NCI-H1436 (cell line): ENCODE measurements at regions not wholly inside any gene's neighbourhood (a gene's known extent, or its start where the extent isn't known, plus 50 kb on each side); places are given as distances from the start of the nearest gene placed in this dataset.
A peak's percentile ranks its signal among the peaks of the same experiment; 100 is the strongest.
"Not testable (repeated sequence)": the region's sequence is repeated elsewhere in the genome, so short reads cannot be mapped to it uniquely, and the experiment has no call there.

Experiments
- DNase-seq: peaks from one replicate; lab custom pipeline; 2025; lab: John Stamatoyannopoulos, UW

- DNase-seq, result no peak
These were observed 86.4 kb upstream of the TMEM45B start for GRCh38 chr11:129729216-129729615.

DNA sequence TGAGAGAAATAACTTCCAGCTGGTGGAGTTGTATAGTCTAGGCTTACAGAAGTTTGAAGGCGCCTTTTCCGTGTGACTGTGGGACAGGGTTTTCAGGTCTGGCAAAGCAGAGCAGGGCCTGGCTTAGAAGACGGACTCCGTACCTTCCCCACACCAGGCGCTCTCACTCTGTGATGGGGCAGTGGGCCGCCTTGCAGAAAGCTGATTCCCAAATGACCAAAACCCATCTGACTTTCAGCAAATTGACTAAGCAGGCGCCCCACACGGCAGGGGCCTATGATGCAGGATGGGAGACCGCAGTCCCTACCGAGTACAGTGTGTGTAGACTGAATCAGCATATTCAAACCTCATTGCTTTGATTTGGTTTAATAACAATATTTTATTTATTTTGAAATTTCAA lies 85.8 kb upstream of the TMEM45B start:
- DNase-seq, result no peak

DNA sequence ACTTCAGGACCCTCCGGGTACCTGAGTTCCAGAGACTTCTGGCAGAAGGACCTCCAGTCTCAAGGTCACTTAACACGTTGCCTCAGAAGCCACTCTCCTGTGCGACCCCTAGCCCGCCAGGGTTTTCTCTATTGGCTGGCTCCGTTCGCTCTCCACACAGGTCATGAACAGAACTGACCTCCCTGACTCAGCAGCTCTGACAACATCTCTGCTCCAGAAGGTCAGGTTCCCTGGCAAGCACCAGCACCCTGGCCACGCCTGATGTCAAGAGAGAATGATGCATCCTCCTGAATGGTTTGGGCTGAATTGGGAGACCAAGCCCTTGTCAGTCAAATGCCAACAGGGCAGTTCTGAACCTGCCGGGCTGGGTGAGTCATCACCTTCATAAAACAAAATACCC lies 84.3 kb upstream of the TMEM45B start:
- DNase-seq, result no peak

DNA sequence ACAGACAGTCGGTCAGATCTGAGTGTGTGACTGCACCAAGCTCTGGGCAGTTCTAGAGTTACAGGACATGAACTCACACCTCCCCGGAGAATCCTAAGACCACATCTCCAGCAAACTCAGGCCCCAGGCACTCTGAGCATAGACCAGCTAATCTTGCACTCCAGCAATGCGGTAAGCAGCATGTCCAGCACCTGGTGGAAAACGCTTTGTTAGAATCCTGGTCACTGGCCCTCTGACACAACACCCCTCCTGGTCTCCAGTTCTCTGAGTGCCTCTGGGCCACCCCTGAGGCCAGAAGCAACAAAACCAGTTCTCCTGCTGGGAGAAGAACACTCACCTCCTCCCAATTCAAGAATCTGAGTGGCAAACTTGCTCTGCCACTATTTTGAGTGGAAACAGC lies 82.7 kb upstream of the TMEM45B start:
- no peak for DNase-seq

DNA sequence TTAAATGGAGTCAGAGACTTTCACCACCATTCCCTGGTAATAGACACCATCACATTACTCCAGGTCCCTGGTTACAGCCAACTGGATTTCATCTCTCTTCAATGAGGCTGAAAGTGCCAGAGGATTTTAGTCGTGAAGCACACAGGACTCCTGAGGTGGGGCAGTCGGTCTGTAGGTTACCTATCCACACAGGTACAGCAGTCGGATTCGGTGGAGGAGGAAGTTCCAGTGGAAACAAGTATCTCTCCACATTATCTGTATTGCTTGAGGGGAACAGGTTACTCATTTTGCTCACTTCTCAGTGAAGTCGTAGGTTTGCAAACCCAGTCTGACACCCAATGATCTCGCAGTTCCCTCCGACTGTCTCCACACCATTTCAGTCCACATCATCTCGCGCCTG lies 82.3 kb upstream of the TMEM45B start:
- no peak for DNase-seq

DNA sequence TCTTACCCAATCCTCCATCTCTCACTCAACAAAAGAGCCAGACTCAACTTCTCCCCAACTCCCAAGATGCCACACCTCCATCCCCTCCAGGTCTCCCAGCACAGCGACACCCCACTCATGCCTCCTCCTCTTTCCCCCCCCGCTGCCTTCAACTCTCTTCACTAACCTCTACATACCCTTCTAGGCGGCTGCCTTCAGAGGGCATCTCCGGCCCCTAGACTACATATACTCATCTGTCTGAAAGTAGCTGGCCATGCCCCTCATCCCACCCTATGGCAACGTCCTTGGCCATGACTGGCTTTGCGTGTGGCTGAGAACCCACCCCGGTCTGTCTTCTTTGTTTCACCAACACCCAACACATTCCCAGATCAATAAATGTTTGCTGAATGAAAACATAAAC lies 81.7 kb upstream of the TMEM45B start:
- no peak for DNase-seq

DNA sequence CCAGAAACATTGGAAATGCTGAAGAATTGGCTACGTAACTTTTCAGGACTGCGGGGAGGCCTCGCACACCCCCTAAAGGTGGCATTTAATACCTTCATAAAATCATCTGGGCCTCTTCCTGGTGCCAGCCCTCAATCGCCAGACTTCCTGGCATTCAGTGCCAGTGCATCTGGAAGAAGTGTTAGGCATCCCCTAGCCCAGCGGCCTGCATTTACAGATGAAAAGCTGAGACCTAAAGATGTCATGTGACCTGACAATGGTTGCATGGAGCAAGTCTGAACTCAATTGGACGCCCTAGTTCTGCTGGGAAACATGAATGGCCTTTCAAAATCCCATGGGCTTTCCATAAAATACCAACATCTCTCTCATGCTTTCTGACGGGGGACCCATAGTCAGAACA lies 81.0 kb upstream of the TMEM45B start:
- no peak for DNase-seq

GRCh38 chr11:129737831-129738230 lies 77.8 kb upstream of the TMEM45B start:
- DNase-seq, result no peak

DNA sequence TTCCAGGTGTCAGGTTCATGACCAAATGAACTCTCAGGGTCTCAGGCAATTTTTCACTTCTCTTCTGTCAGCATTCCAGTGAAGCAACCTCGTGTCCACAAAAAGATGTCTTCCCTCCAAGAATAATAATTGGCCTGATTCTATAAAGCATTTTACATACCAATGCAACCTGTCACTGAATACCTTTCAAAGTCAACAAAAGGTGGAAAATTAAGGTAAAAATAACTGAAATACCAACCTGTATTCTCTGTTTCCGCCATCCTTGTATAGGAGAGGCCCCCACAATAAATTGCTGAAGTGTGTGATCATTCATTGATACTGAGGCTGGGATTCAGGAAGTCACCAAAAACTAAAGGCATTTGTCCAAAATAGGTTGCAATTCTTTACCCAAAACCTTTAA lies 77.4 kb upstream of the TMEM45B start:
- no peak for DNase-seq

DNA sequence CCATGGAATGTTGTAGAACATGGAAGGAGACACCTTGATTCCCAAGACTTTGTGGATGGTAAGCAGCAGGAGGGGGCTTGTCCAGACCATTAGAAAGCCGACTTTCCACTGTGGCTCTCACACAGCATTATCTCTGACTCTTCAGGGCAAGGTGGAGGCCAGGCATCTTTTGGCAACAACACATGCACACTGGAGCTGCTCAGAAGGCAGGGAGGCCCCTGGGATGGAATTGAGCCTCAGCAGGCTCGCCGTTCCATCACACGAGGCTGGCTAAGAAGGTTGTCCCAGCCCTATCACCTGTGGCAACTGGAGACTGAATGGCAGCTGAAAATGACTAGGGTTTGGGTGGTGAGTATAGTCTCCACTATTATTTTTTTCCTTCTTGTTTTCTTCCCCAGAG lies 76.3 kb upstream of the TMEM45B start:
- DNase-seq, result no peak

DNA sequence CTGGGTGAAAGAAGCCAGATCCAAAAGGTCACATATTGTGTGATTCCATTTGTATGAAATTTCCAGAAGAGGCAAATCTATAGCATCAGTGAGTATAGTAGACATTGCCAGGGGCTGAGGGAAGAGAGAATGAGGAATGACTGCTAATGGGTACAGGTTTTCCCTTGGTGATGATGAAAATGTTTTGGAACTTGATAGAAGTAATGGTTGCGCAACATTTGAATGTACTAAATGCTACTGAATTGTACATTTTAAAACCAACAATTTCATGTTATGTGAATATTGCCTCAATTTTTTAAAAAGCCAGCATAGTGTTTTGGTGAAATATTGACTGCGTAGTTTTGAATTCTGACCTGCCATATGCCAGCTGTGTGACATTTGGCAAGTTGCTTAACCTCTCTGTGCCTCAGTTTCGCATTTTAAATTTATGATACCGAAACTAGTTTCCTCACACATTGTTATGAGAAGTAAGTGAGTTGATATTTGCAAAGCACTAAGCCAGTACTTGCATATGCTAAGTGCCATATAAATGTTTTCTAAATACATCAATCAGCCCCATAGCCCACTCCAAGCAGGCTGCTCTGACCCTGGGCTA lies 75.4 kb upstream of the TMEM45B start:
- DNase-seq, result no peak

GRCh38 chr11:129743112-129743815 lies 72.4 kb upstream of the TMEM45B start:
- DNase-seq, result no peak

DNA sequence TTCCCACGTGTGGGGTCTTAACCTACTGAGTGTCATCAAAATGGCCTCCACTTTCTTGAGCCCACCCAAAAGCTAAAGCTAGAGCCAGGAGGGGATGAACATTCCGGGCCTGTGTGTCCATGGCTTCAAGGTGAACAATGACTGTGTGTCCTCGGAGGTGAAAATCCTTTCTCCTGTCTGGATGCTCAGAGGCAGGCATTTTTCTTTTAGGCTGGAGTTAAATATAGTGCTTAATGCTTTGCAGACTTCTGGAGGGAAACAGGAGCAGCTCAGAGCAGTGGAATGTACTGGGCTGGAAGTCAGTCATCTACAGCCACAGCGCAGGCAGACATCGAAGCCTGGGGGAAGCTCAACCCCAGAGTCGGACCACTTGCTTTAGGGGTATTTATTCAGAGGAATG lies 68.6 kb upstream of the TMEM45B start:
- DNase-seq, result no peak

DNA sequence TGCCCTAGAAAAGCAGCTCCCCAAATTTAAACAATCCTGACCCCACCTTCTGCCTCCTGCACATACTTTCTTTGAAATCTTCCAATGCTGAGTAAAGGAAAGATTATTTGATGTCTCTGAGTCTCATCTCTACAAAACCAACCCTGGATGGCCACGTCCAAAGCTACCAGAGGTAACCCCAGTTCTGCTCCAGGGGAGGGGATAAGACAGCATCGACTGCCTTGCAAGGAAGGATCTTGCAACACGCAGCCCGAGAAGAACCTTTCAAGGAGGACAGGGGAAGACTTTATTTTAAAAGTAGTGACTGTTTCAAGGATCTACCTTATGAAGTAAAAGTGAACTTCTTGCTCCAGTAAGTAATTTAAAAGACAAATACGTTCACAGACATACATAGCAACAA lies 66.5 kb upstream of the TMEM45B start:
- no peak for DNase-seq

GRCh38 chr11:129750343-129751292 lies 65.0 kb upstream of the TMEM45B start:
- DNase-seq, result peak; percentile 62

DNA sequence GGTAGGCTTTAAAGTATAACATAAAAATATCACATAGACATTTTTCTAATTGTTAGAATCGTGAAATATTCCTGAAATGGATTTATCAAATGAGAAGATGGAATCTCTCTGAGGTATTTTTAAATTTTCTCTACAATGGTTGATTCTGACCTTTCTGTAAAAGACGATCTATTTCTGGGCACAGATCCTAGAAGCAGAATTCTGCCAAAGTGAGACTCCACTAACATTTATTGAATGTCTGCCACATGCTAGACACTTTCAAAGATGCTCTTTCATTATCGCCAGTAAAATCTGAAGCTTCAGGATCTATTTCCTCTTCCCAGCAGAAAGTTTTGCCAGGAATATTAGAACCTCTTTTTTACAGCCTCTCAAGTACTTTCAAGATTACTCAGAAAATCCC lies 64.1 kb upstream of the TMEM45B start:
- no peak for DNase-seq

- DNase-seq, result not testable (repeated sequence)
These were observed 52.1 kb upstream of the TMEM45B start for GRCh38 chr11:129763569-129763968.

DNA sequence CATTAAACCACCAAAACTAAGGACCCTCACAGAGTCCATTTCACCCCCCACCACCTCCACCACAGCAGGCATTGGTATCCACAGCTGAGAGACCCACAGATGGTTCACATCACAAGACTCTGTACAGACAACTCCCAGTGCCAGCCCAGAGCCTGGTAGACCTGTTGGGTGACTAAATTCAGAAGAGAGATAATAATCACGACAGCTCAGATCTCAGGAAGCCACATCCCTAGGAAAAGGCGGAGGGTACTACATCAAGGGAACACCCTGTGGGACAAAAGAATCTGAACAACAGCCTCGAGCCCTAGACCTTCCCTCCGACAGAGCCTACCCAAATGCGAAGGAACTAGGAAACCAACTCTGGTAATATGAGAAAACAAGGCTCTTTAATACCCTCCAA lies 51.4 kb upstream of the TMEM45B start:
- DNase-seq, result not testable (repeated sequence)
